H1 (cell line): ENCODE measurements at regions not wholly inside any gene's neighbourhood (a gene's known extent, or its start where the extent isn't known, plus 50 kb on each side); places are given as distances from the start of the nearest gene placed in this dataset.

ENCODE experiments used
- CTCF ChIA-PET: fragments of 300-600 bp; sonication (Branson Sonifier 250); formaldehyde crosslinking; loops from one replicate; lab custom pipeline; 2021; ENCODE audit not compliant: partially characterized antibody; lab: Charles Lee
- POLR2A ChIA-PET: fragments of 300-600 bp; sonication (Branson Sonifier 250); formaldehyde crosslinking; loops from one replicate; lab custom pipeline; 2021; ENCODE audit warnings: inconsistent platforms; ENCODE audit not compliant: partially characterized antibody; lab: Charles Lee
- DNase-seq, 2 experiments: peaks; one replicate each; pipeline versions ENCODE4 v3.0.0 to v3.0.0-alpha.2; 2010 to 2022; ENCODE audit warnings: low spot score in 2 of 2, low read depth in 1 of 2, mixed read lengths in 1 of 2
- FAIRE-seq: peaks from 2 replicates; lab custom pipeline; 2011; peaks lifted over from hg19 to GRCh38; lab: Jason Lieb, UNC
- H2AFZ ChIP-seq: 2 replicates; pipeline ENCODE4 v1.8.1; 2012; ENCODE audit warnings: low read length, inconsistent platforms
- H2AK5ac ChIP-seq: 2 replicates; pipeline ENCODE4 v1.6.1; 2013; ENCODE audit warnings: low read depth, low read length
- H2BK120ac ChIP-seq: replicated peaks from 2 replicates; pipeline ENCODE3; 2013; ENCODE audit warnings: low read depth, low read length, inconsistent platforms
- H2BK12ac ChIP-seq: 2 replicates; pipeline ENCODE4 v1.6.1; 2013; ENCODE audit warnings: low read depth, low read length
- H2BK15ac ChIP-seq: 2 replicates; pipeline ENCODE4 v1.6.1; 2013; ENCODE audit warnings: low read length
- H2BK20ac ChIP-seq: 2 replicates; pipeline ENCODE4 v1.6.1; 2013; ENCODE audit warnings: low read length
- H2BK5ac ChIP-seq: 2 replicates; pipeline ENCODE4 v1.6.1; 2013; ENCODE audit warnings: low read depth, low read length
- H3K14ac ChIP-seq: 2 replicates; pipeline ENCODE4 v1.6.1; 2013; ENCODE audit warnings: inconsistent platforms; ENCODE audit not compliant: insufficient read length
- H3K18ac ChIP-seq: 2 replicates; pipeline ENCODE4 v1.6.1; 2013; ENCODE audit warnings: low read length; ENCODE audit errors: extremely low read depth
- H3K23ac ChIP-seq: 2 replicates; pipeline ENCODE4 v1.6.1; 2013; ENCODE audit warnings: inconsistent platforms; ENCODE audit not compliant: insufficient read length
- H3K23me2 ChIP-seq: 2 replicates; pipeline ENCODE4 v1.6.1; 2013; ENCODE audit warnings: low read depth, low read length
- H3K27ac ChIP-seq: 2 replicates; pipeline ENCODE4 v1.6.1; 2011; ENCODE audit warnings: low read depth, low read length, inconsistent platforms
- H3K27me3 ChIP-seq, 4 experiments: replicated peaks in 1 of 4; 1 replicate in 1 of 4; 2 replicates in 3 of 4; pipeline versions ENCODE4 v1.6.1 to v1.8.1; 2011 to 2013; ENCODE audit warnings: low read length in 3 of 4, mild to moderate bottlenecking in 3 of 4, inconsistent platforms in 2 of 4, mixed read lengths in 2 of 4, moderate library complexity in 1 of 4; ENCODE audit not compliant: control insufficient read depth in 3 of 4, insufficient read depth in 3 of 4; ENCODE audit errors: extremely low read depth in 1 of 4
- H3K36me3 ChIP-seq, 4 experiments: 2 replicates each; pipeline versions ENCODE4 v1.6.1 to v1.8.1; 2011 to 2013; ENCODE audit warnings: mild to moderate bottlenecking in 4 of 4, low read length in 3 of 4, moderate library complexity in 2 of 4, control low read depth in 1 of 4, inconsistent platforms in 1 of 4; ENCODE audit not compliant: insufficient read depth in 4 of 4, control insufficient read depth in 2 of 4
- H3K4ac ChIP-seq: replicated peaks from 2 replicates; pipeline ENCODE3; 2013; ENCODE audit warnings: low read length, low read depth, mixed read lengths, inconsistent platforms; ENCODE audit not compliant: insufficient read length
- H3K4me1 ChIP-seq, 4 experiments: replicated peaks in 1 of 4; 1 replicate in 1 of 4; 2 replicates in 3 of 4; pipeline versions ENCODE4 v1.6.1 to v1.8.1; 2011 to 2013; ENCODE audit warnings: low read length in 3 of 4, inconsistent platforms in 2 of 4, mixed read lengths in 1 of 4; ENCODE audit not compliant: insufficient read depth in 4 of 4, control insufficient read depth in 3 of 4
- H3K4me2 ChIP-seq, 2 experiments: 2 replicates each; pipeline versions ENCODE4 v1.6.1 to v1.8.1; 2011 to 2013; ENCODE audit warnings: low read depth in 2 of 2, low read length in 2 of 2, control low read depth in 1 of 2, inconsistent platforms in 1 of 2, mild to moderate bottlenecking in 1 of 2; ENCODE audit not compliant: insufficient read depth in 1 of 2
- H3K4me3 ChIP-seq, 4 experiments: fragments of 200-600, 300-600 bp in 1 of 4; sonication (generic), shearing (Covaris generic), sonication (Bioruptor Twin) in 1 of 4; 2 replicates each; pipeline versions ENCODE4 v1.5.1 to v1.8.1; 2011 to 2016; ENCODE audit warnings: low read length in 4 of 4, low read depth in 3 of 4, control low read depth in 2 of 4, inconsistent platforms in 2 of 4, mild to moderate bottlenecking in 2 of 4, mixed read lengths in 1 of 4, moderate library complexity in 1 of 4; ENCODE audit not compliant: insufficient read depth in 2 of 4; ENCODE audit errors: extremely low read depth in 1 of 4
- H3K56ac ChIP-seq: replicated peaks from 2 replicates; pipeline ENCODE3; 2013; ENCODE audit warnings: low read depth, mild to moderate bottlenecking, mixed read lengths, low read length, inconsistent platforms; ENCODE audit not compliant: insufficient read length
- H3K79me1 ChIP-seq: 2 replicates; pipeline ENCODE4 v1.6.1; 2013; ENCODE audit warnings: low read depth, low read length, control low read depth
- H3K79me2 ChIP-seq, 2 experiments: 2 replicates each; pipeline versions ENCODE4 v1.6.1 to v1.8.1; 2012 to 2013; ENCODE audit warnings: low read length in 2 of 2, mild to moderate bottlenecking in 2 of 2, inconsistent platforms in 1 of 2; ENCODE audit not compliant: insufficient read depth in 2 of 2, control insufficient read depth in 1 of 2
- H3K9ac ChIP-seq, 4 experiments: replicated peaks in 1 of 4; 1 replicate in 1 of 4; 2 replicates in 3 of 4; pipeline versions ENCODE4 v1.6.1 to v1.8.1; 2011 to 2013; ENCODE audit warnings: low read depth in 3 of 4, low read length in 3 of 4, control low read depth in 2 of 4, mild to moderate bottlenecking in 2 of 4, moderate library complexity in 2 of 4, inconsistent platforms in 1 of 4; ENCODE audit errors: extremely low read depth in 1 of 4
- H3K9me3 ChIP-seq, 2 experiments: 2 replicates each; pipeline versions ENCODE4 v1.6.1 to v1.8.1; 2012 to 2013; ENCODE audit warnings: mild to moderate bottlenecking in 2 of 2, moderate library complexity in 2 of 2, control low read depth in 1 of 2, inconsistent platforms in 1 of 2, low read depth in 1 of 2, low read length in 1 of 2, mixed read lengths in 1 of 2; ENCODE audit not compliant: insufficient read depth in 2 of 2
- H4K20me1 ChIP-seq, 2 experiments: replicated peaks in 1 of 2; 2 replicates each; pipeline versions ENCODE3 to v1.8.1; 2011 to 2013; ENCODE audit warnings: inconsistent platforms in 2 of 2, low read length in 2 of 2, mild to moderate bottlenecking in 1 of 2; ENCODE audit not compliant: insufficient read depth in 2 of 2, control insufficient read depth in 1 of 2
- H4K5ac ChIP-seq: 2 replicates; pipeline ENCODE4 v1.6.1; 2013; ENCODE audit warnings: low read length, low read depth, mixed read lengths, inconsistent platforms; ENCODE audit not compliant: insufficient read length
- H4K8ac ChIP-seq: 2 replicates; pipeline ENCODE4 v1.8.0; 2013; ENCODE audit warnings: mild to moderate bottlenecking, moderate library complexity, low read length, inconsistent platforms; ENCODE audit not compliant: insufficient read depth; ENCODE audit errors: extremely low read depth
- H4K91ac ChIP-seq: replicated peaks from 2 replicates; pipeline ENCODE3; 2013; ENCODE audit warnings: low read length, mixed read lengths, inconsistent platforms; ENCODE audit not compliant: insufficient read length
- CTBP2 ChIP-seq: IDR thresholded peaks from 2 replicates; pipeline ENCODE4 v1.7.0; 2011; ENCODE audit warnings: borderline replicate concordance, mild to moderate bottlenecking, moderate library complexity, mixed read lengths, low read length; ENCODE audit not compliant: insufficient read depth, insufficient read length
- JUN ChIP-seq: IDR thresholded peaks from 2 replicates; pipeline ENCODE4 v1.6.1; 2011; ENCODE audit warnings: low read depth, mild to moderate bottlenecking, improper control_type of control experiment, low read length
- WGBS, 2 experiments: shearing (Covaris generic) in 1 of 2; methylation state at CpG; one replicate each; pipeline versions ENCODE4 v1.1.6 to v1.1.7; 2013 to 2015; ENCODE audit warnings: low lambda C conversion rate in 2 of 2, mixed read lengths in 2 of 2, inconsistent platforms in 1 of 2, low coverage in 1 of 2, missing lambda C conversion rate in 1 of 2; ENCODE audit not compliant: insufficient replicate concordance in 2 of 2, insufficient coverage in 1 of 2, insufficient read length in 1 of 2; ENCODE audit errors: extremely low coverage in 1 of 2, missing lambda C conversion rate in 1 of 2; 5-methylcytosine and 5-hydroxymethylcytosine counted together

DNA sequence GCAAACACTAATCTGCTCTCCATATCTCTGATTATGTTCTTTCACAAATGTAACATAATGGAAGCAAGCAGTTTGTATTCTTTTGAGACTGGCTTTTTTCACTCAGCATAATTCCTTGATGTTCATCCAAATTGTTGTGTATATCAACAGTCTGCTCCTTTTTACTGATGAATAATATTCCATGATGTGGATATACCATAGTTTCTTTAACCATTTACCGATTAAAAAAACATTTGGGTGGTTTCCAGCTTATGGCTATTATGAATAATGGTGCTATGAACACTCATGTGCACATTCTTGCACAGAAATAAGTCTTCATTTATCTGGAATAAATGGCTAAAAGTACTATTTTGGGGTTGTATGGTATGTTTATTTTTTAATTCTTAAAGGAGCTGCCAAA lies 708.9 kb downstream of the RFPL4B start:
- FAIRE-seq: no peak
- Histone ChIP-seq H2BK120ac (no peak overlapping the region), H2BK20ac (no peak overlapping the region), H4K20me1 (no peaks in the 10 kb centered on the region), H3K9ac (no peak overlapping the region), H2BK15ac (no peak overlapping the region), H2AFZ (no peak overlapping the region), H3K79me2 (no peaks in the 10 kb centered on the region), H3K27ac (no peak overlapping the region), H3K4me2 (no peak overlapping the region), H3K9me3 (peaks cover 0 to 4% of the 10 kb centered on the region in 2 experiments; a peak in 1 of 4 replicates), H3K18ac (no peak overlapping the region), H3K23ac (no peak overlapping the region), H2AK5ac (no peak overlapping the region), H4K8ac (no peak overlapping the region), H3K4me1 (peaks cover 0 to 2% (median 0%) of the 10 kb centered on the region in 4 experiments; a peak in 1 of 7 replicates), H4K91ac (no peak overlapping the region), H2BK5ac (no peak overlapping the region), H3K4me3 (no peak overlapping the region), H3K23me2 (no peaks in the 10 kb centered on the region), H4K5ac (no peak overlapping the region), H3K36me3 (no peaks in the 10 kb centered on the region), H3K79me1 (no peaks in the 10 kb centered on the region), H3K27me3 (no peaks in the 10 kb centered on the region), H2BK12ac (no peak overlapping the region), H3K4ac (no peak overlapping the region), H3K14ac (no peak overlapping the region), H3K56ac (no peak overlapping the region)
- WGBS, 2 experiments: 29% methylated on average over 1 of the region's 1 CpG; no CpG with 5 or more reads in 1 of the 2 experiments
- POLR2A ChIA-PET: no interaction called here
- DNase-seq: no peak
- CTCF ChIA-PET: interaction anchor here (1.1 kb wide), 1 partner anchor 10 kb away, joined by 3 read pairs; no protein-coding TSS in a partner anchor
- TF ChIP-seq JUN (no peak), CTBP2 (no peak)
